GM06990 (cell line): ENCODE measurements at regions not wholly inside any gene's neighbourhood (a gene's known extent, or its start where the extent isn't known, plus 50 kb on each side); places are given as distances from the start of the nearest gene placed in this dataset.
"Not testable (repeated sequence)": the region's sequence is repeated elsewhere in the genome, so short reads cannot be mapped to it uniquely, and the experiment has no call there.

Experiments used
- DNase-seq: peaks from one replicate; pipeline ENCODE4 v3.0.0-alpha.2; 2011; ENCODE audit not compliant: insufficient read length; ENCODE audit errors: extremely low read depth
- H3K27me3 ChIP-seq: replicated peaks from 2 replicates; pipeline ENCODE4 v1.6.0; 2011; ENCODE audit warnings: low read length; ENCODE audit not compliant: control insufficient read depth, insufficient read depth
- H3K36me3 ChIP-seq: 2 replicates; pipeline ENCODE4 v1.5.1; 2011; ENCODE audit warnings: low read length; ENCODE audit not compliant: control insufficient read depth, insufficient read depth
- H3K4me3 ChIP-seq: replicated peaks from 2 replicates; pipeline ENCODE4 v1.5.1; 2011; ENCODE audit warnings: low read depth, mild to moderate bottlenecking, control low read depth, low read length
- CTCF ChIP-seq: IDR thresholded peaks from 2 replicates; pipeline ENCODE4 v1.5.1; 2011; ENCODE audit warnings: low read length, control low read depth, mild to moderate bottlenecking, inconsistent platforms; ENCODE audit not compliant: insufficient read depth, poor library complexity, severe bottlenecking

GRCh38 chr1:184879876-184880557 is 94.3 kb downstream of the NIBAN1 start:
- DNase-seq, result no peak
- H3K36me3 ChIP-seq, result peaks cover 3% of the 10 kb centered on the region; the same call in 1 of the 2 replicates
- H3K27me3 ChIP-seq, result no peaks in the 10 kb centered on the region
- no peak for TF ChIP-seq CTCF
- H3K4me3 ChIP-seq, result no peak overlapping the region

- Histone ChIP-seq H3K27me3 (no peaks in the 10 kb centered on the region), H3K4me3 (no peak overlapping the region), H3K36me3 (no peaks in the 10 kb centered on the region; the same call in 1 of the 2 replicates)
- TF ChIP-seq CTCF, result no peak
- no peak for DNase-seq
These were observed 95.7 kb downstream of the NIBAN1 start for GRCh38 chr1:184878602-184879001.

- no peak overlapping the region for H3K4me3 ChIP-seq
- DNase-seq, result no peak
- TF ChIP-seq CTCF, result no peak
- no peaks in the 10 kb centered on the region; the same call in 1 of the 2 replicates for H3K36me3 ChIP-seq
- H3K27me3 ChIP-seq, result no peaks in the 10 kb centered on the region
These were observed 96.3 kb downstream of the NIBAN1 start for GRCh38 chr1:184878002-184878401.

GRCh38 chr1:184876015-184876414 is 98.3 kb downstream of the NIBAN1 start:
- not testable (repeated sequence) for DNase-seq, H3K27me3 ChIP-seq, H3K36me3 ChIP-seq, H3K4me3 ChIP-seq

- no peak for TF ChIP-seq CTCF
- Histone ChIP-seq H3K27me3 (no peaks in the 10 kb centered on the region), H3K4me3 (no peak overlapping the region), H3K36me3 (no peaks in the 10 kb centered on the region; the same call in 1 of the 2 replicates)
- DNase-seq, result no peak
These were observed 99.1 kb downstream of the NIBAN1 start for GRCh38 chr1:184875218-184875617.

- H3K36me3 ChIP-seq, result no peaks in the 10 kb centered on the region; the same call in 1 of the 2 replicates
- no peak overlapping the region for H3K4me3 ChIP-seq
- DNase-seq, result peak; percentile 38
- no peak for TF ChIP-seq CTCF
- H3K27me3 ChIP-seq, result no peaks in the 10 kb centered on the region
These were observed 104.0 kb downstream of the NIBAN1 start for GRCh38 chr1:184870319-184870718.
